Suprapubic skin (tissue), 4 donors: ENCODE measurements at regions not wholly inside any gene's neighbourhood (a gene's known extent, or its start where the extent isn't known, plus 50 kb on each side); places are given as distances from the start of the nearest gene placed in this dataset.

Experiments used
- DNase-seq, 2 donors: peaks; one replicate each; pipeline ENCODE4 v3.0.0-alpha.2; 2019; ENCODE audit warnings: low spot score in 2 of 2
- H3K27ac ChIP-seq: fragments of 200-600 bp; sonication (generic); one replicate; pipeline ENCODE4 v1.5.1; 2019
- H3K27me3 ChIP-seq: fragments of 200-600 bp; sonication (generic); one replicate; pipeline ENCODE4 v1.5.1; 2019
- H3K36me3 ChIP-seq: fragments of 200-600 bp; sonication (generic); one replicate; pipeline ENCODE4 v1.5.1; 2019
- H3K4me1 ChIP-seq: fragments of 200-600 bp; sonication (generic); one replicate; pipeline ENCODE4 v1.5.1; 2019
- H3K4me3 ChIP-seq: fragments of 200-600 bp; sonication (generic); one replicate; pipeline ENCODE4 v1.5.1; 2019; ENCODE audit warnings: mild to moderate bottlenecking
- H3K9me3 ChIP-seq: fragments of 200-600 bp; sonication (generic); one replicate; pipeline ENCODE4 v1.5.1; 2019
- CTCF ChIP-seq, 2 donors: fragments of 200-600 bp in 1 of 2; fragments of 450-650 bp in 1 of 2; sonication (generic) in 1 of 2; IDR thresholded peaks; one replicate each; pipeline ENCODE4 v1.5.1; 2016 to 2019; ENCODE audit warnings: antibody characterized with exemption in 2 of 2, mild to moderate bottlenecking in 1 of 2, moderate library complexity in 1 of 2
- EP300 ChIP-seq: sonication (generic); formaldehyde crosslinking; IDR thresholded peaks from one replicate; pipeline ENCODE4 v1.6.1; 2017; ENCODE audit warnings: antibody characterized with exemption
- POLR2A ChIP-seq, 2 donors: fragments of 450-650 bp; IDR thresholded peaks; one replicate each; pipeline ENCODE4 v1.6.1; 2017; ENCODE audit warnings: antibody characterized with exemption in 2 of 2, mild to moderate bottlenecking in 2 of 2, moderate library complexity in 2 of 2
- POLR2AphosphoS5 ChIP-seq, 3 donors: sonication (generic); formaldehyde crosslinking; IDR thresholded peaks; one replicate each; pipeline ENCODE4 v1.6.1; 2017; ENCODE audit warnings: antibody characterized with exemption in 3 of 3
- WGBS: methylation state at CpG from one replicate; pipeline ENCODE4 v1.1.5; 2018; 5-methylcytosine and 5-hydroxymethylcytosine counted together

DNA sequence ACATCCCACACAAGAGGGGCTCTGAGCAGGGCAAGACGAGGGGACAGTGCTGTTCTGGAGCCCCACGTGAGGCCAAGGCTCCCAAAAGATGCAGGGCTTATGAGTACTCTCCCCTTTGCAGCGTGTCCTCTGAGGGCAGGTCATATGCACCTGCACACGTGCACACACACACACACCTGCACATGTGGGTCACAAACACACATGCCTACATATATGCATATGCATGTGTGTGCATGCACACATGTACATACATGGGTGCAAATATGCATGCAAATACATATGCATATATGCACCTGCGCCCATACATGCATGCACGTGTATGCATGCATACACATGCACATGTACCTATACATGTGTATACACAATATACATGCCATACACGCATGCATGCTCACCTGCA lies 197.9 kb downstream of the NPHP4 start:
- Histone ChIP-seq H3K4me1 (no peaks in the 10 kb centered on the region), H3K4me3 (no peak overlapping the region), H3K9me3 (no peaks in the 10 kb centered on the region), H3K27ac (no peak overlapping the region), H3K27me3 (peaks cover 25% of the 10 kb centered on the region), H3K36me3 (no peaks in the 10 kb centered on the region)
- no peak for DNase-seq
- 93% methylated on average over 6 of the region's 7 CpGs for WGBS
- TF ChIP-seq POLR2A (IDR thresholded peaks at IDR 0.05) (no peak), CTCF (IDR thresholded peaks at IDR 0.05) (no peak)

DNA sequence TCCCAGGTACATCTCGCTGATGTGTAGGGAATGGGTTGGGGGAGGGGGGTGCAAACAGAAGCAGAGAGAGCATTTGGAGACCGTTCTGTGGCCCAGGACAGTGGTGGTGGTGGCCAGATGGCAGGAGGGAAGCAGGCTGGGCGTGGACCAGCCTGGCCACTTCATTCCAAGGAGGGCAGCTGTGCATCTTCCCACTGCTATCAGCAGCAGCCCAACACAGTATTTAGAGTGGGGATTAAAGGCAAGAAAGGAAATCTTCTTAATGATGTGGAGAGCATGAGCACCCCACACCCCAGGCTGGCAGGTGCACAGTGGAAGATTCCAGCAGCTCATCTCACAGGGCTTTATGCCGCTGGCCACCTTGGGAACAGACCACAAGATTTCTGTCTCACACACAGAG lies 198.7 kb downstream of the NPHP4 start:
- H3K4me3 ChIP-seq = no peak overlapping the region
- H3K9me3 ChIP-seq = no peaks in the 10 kb centered on the region
- H3K4me1 ChIP-seq = no peaks in the 10 kb centered on the region
- no peak for DNase-seq
- H3K36me3 ChIP-seq = no peaks in the 10 kb centered on the region
- 68% methylated on average over 4 of the region's 4 CpGs for WGBS
- no peak overlapping the region for H3K27ac ChIP-seq
- TF ChIP-seq CTCF (IDR thresholded peaks at IDR 0.05) = no peak
- no peak for TF ChIP-seq EP300
- TF ChIP-seq POLR2A (IDR thresholded peaks at IDR 0.05) = no peak
- TF ChIP-seq POLR2AphosphoS5 (IDR thresholded peaks at IDR 0.05) = no peak
- peaks cover 25% of the 10 kb centered on the region for H3K27me3 ChIP-seq

- Histone ChIP-seq H3K36me3 (no peaks in the 10 kb centered on the region), H3K27me3 (peaks cover 3% of the 10 kb centered on the region), H3K4me3 (no peak overlapping the region), H3K4me1 (peaks cover 4% of the 10 kb centered on the region), H3K9me3 (no peaks in the 10 kb centered on the region), H3K27ac (no peak overlapping the region)
- TF ChIP-seq CTCF (IDR thresholded peaks at IDR 0.05) (no peak), POLR2A (IDR thresholded peaks at IDR 0.05) (no peak), EP300 (no peak), POLR2AphosphoS5 (IDR thresholded peaks at IDR 0.05) (no peak)
- no peak for DNase-seq
- 80% methylated on average over 6 of the region's 6 CpGs for WGBS
Observed at GRCh38 chr1:5781079-5781478, 211.1 kb downstream of the NPHP4 start.

DNA sequence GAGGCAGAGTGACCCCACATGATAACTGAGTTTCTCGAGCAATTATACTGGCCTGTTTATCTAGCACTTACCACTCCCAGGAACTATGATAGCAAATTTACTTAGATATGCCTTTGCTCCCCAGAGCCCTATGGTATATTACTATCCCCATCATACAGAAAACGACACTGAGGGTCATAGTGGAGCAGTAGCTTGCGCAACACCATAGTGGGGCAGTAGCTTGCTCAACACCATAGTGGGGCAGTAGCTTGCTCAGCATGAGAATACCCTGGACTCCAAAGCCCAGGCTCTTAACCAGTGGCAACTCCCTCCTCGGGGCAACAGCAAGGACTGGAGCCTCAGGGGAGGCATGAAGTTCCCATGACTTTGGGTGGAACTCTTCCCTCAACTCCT lies 211.9 kb downstream of the NPHP4 start:
- no peaks in the 10 kb centered on the region for H3K9me3 ChIP-seq
- H3K27me3 ChIP-seq = peaks cover 3% of the 10 kb centered on the region
- WGBS = 90% methylated on average over 3 of the region's 4 CpGs
- DNase-seq = no peak
- H3K4me3 ChIP-seq = no peak overlapping the region
- H3K4me1 ChIP-seq = peaks cover 4% of the 10 kb centered on the region
- TF ChIP-seq EP300 = no peak
- H3K27ac ChIP-seq = no peak overlapping the region
- H3K36me3 ChIP-seq = no peaks in the 10 kb centered on the region

GRCh38 chr1:5779608-5780323 lies 212.5 kb downstream of the NPHP4 start:
- H3K27me3 ChIP-seq = peaks cover 3% of the 10 kb centered on the region
- H3K36me3 ChIP-seq = no peaks in the 10 kb centered on the region
- 57% methylated on average over 21 of the region's 24 CpGs for WGBS
- no peak for TF ChIP-seq EP300
- TF ChIP-seq POLR2A (IDR thresholded peaks at IDR 0.05) = no peak
- TF ChIP-seq CTCF (IDR thresholded peaks at IDR 0.05) = no peak
- TF ChIP-seq POLR2AphosphoS5 (IDR thresholded peaks at IDR 0.05) = no peak
- no peak overlapping the region for H3K4me3 ChIP-seq
- H3K4me1 ChIP-seq = peaks cover 4% of the 10 kb centered on the region
- H3K27ac ChIP-seq = no peak overlapping the region
- H3K9me3 ChIP-seq = no peaks in the 10 kb centered on the region
- no peak for DNase-seq

GRCh38 chr1:5776035-5776550 lies 216.1 kb downstream of the NPHP4 start:
- 91% methylated on average over 12 of the region's 12 CpGs for WGBS
- Histone ChIP-seq H3K4me1 (peaks cover 9% of the 10 kb centered on the region), H3K9me3 (no peaks in the 10 kb centered on the region), H3K27me3 (peaks cover 13% of the 10 kb centered on the region), H3K36me3 (no peaks in the 10 kb centered on the region), H3K27ac (no peak overlapping the region), H3K4me3 (no peak overlapping the region)
- no peak for TF ChIP-seq POLR2A (IDR thresholded peaks at IDR 0.05)
- TF ChIP-seq EP300 = no peak
- no peak for DNase-seq
